HG03442 (cell line): ENCODE measurements at regions not wholly inside any gene's neighbourhood (a gene's known extent, or its start where the extent isn't known, plus 50 kb on each side); places are given as distances from the start of the nearest gene placed in this dataset.

Experiments used
- ATAC-seq: cut with Tn5 transposase; IDR thresholded peaks from one replicate; pipeline ENCODE4 v1.9.1; 2021; ENCODE audit warnings: mild to moderate bottlenecking, moderate library complexity; ENCODE audit not compliant: unreplicated experiment

- ATAC-seq: no peak
Measured at GRCh38 chr3:117774130-117774529, 1064.6 kb downstream of the TUSC7 start.

GRCh38 chr3:117786349-117786748 lies 1076.8 kb downstream of the TUSC7 start:
- ATAC-seq: no peak

- no peak for ATAC-seq
Measured at GRCh38 chr3:117788061-117788460, 1078.5 kb downstream of the TUSC7 start.

GRCh38 chr3:117788506-117788905 lies 1078.9 kb downstream of the TUSC7 start:
- no peak for ATAC-seq

GRCh38 chr3:117790235-117790987 lies 1080.8 kb downstream of the TUSC7 start:
- ATAC-seq: no peak

- no peak for ATAC-seq
Measured at GRCh38 chr3:117793622-117794265, 1084.2 kb downstream of the TUSC7 start.

GRCh38 chr3:117798221-117798620 lies 1088.6 kb downstream of the TUSC7 start:
- no peak for ATAC-seq

GRCh38 chr3:117798687-117799386 lies 1089.3 kb downstream of the TUSC7 start:
- no peak for ATAC-seq

GRCh38 chr3:117799387-117799735 lies 1089.8 kb downstream of the TUSC7 start:
- ATAC-seq: no peak

GRCh38 chr3:117801912-117802239 lies 1092.3 kb downstream of the TUSC7 start:
- no peak for ATAC-seq

- no peak for ATAC-seq
Measured at GRCh38 chr3:117809186-117810081, 1099.9 kb downstream of the TUSC7 start.

- ATAC-seq: no peak
Measured at GRCh38 chr3:117811786-117812185, 1102.2 kb downstream of the TUSC7 start.

- ATAC-seq: no peak
Measured at GRCh38 chr3:117814975-117815374, 1105.4 kb downstream of the TUSC7 start.

- ATAC-seq: no peak
Measured at GRCh38 chr3:117817103-117817502, 1107.5 kb downstream of the TUSC7 start.

GRCh38 chr3:117818592-117818991 lies 1109.0 kb downstream of the TUSC7 start:
- ATAC-seq: no peak

GRCh38 chr3:117820658-117821299 lies 1111.2 kb downstream of the TUSC7 start:
- no peak for ATAC-seq

GRCh38 chr3:117822416-117822815 lies 1112.8 kb downstream of the TUSC7 start:
- ATAC-seq: no peak

GRCh38 chr3:117836296-117836695 lies 1126.7 kb downstream of the TUSC7 start:
- ATAC-seq: no peak

- ATAC-seq: no peak
Measured at GRCh38 chr3:117837391-117837790, 1127.8 kb downstream of the TUSC7 start.

GRCh38 chr3:117842086-117842485 lies 1132.5 kb downstream of the TUSC7 start:
- no peak for ATAC-seq

- no peak for ATAC-seq
Measured at GRCh38 chr3:117843356-117843755, 1133.8 kb downstream of the TUSC7 start.
